Fibroblast of peridontal ligament (primary cell): ENCODE measurements at regions not wholly inside any gene's neighbourhood (a gene's known extent, or its start where the extent isn't known, plus 50 kb on each side); places are given as distances from the start of the nearest gene placed in this dataset.
"Not testable (repeated sequence)": the region's sequence is repeated elsewhere in the genome, so short reads cannot be mapped to it uniquely, and the experiment has no call there.

Experiments
- DNase-seq: peaks from one replicate; pipeline ENCODE4 v3.0.0-alpha.2; 2010; ENCODE audit errors: extremely low read depth

- no peak for DNase-seq
These were observed 169.8 kb upstream of the SALL3 start for GRCh38 chr18:78809845-78810244.

- DNase-seq: no peak
These were observed 168.9 kb upstream of the SALL3 start for GRCh38 chr18:78810706-78811105.

GRCh38 chr18:78812067-78812466 lies 167.6 kb upstream of the SALL3 start:
- no peak for DNase-seq

GRCh38 chr18:78813156-78813555 lies 166.5 kb upstream of the SALL3 start:
- DNase-seq: no peak

- no peak for DNase-seq
These were observed 165.5 kb upstream of the SALL3 start for GRCh38 chr18:78813936-78814710.

DNA sequence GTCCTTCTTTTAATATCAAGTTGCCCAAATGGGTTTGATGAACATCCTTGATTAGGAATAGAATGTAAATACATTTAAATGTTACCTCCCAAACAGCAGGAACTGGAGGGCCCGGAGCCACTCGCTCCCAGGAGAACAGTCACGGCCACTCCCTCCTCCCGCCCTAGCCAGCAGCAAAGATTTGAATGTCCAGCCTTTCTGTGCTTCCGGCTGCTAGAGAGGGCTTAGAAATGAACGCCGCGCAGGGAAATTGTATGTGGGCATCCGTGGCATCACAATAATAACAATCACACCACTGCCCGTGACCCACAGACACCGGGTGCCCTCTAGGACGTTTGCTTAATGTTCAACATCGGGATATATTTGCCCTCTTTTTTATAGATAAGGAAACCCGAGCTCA lies 164.9 kb upstream of the SALL3 start:
- DNase-seq: no peak

DNA sequence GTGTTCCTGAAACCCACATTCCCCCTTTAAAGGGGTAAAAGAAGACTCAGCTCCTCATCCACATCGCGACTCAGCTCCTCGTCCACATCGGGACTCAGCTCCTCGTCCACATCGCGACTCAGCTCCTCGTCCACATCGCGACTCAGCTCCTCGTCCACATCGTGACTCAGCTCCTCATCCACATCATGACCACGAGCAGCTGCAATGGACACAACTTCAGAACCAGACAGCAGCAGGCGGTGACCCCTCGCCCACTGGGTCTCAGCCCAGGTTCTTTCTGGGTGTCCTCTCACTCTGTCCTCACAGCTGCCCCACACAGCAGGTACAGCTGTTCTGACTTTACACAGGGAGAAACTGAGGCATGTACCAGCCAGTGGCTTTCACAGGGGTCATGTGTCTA lies 163.5 kb upstream of the SALL3 start:
- no peak for DNase-seq

- no peak for DNase-seq
These were observed 162.7 kb upstream of the SALL3 start for GRCh38 chr18:78816916-78817315.

GRCh38 chr18:78818495-78818894 lies 161.1 kb upstream of the SALL3 start:
- DNase-seq: no peak

DNA sequence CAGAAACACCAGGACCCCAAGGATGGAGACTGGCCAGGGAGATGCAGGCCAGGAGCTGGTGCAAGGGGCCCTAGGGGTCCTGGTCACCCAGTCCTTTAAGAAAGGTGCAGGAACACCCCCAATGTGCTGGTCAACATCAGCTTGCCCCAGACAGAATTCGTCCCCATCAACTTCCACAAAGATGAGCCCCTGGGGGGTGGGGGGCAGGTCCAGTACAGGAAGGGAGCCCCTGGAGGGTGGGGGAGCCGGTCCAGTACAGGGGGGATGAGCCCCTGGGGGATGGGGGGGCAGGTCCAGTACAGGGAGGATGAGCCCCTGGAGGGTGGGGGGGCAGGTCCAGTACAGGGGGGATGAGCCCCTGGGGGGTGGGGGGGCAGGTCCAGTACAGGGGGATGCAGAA lies 160.7 kb upstream of the SALL3 start:
- no peak for DNase-seq

- no peak for DNase-seq
These were observed 159.3 kb upstream of the SALL3 start for GRCh38 chr18:78820161-78820834.

- DNase-seq: no peak
These were observed 158.2 kb upstream of the SALL3 start for GRCh38 chr18:78821396-78821795.

GRCh38 chr18:78822171-78822948 lies 157.3 kb upstream of the SALL3 start:
- DNase-seq: no peak

- DNase-seq: no peak
These were observed 156.7 kb upstream of the SALL3 start for GRCh38 chr18:78822949-78823285.

DNA sequence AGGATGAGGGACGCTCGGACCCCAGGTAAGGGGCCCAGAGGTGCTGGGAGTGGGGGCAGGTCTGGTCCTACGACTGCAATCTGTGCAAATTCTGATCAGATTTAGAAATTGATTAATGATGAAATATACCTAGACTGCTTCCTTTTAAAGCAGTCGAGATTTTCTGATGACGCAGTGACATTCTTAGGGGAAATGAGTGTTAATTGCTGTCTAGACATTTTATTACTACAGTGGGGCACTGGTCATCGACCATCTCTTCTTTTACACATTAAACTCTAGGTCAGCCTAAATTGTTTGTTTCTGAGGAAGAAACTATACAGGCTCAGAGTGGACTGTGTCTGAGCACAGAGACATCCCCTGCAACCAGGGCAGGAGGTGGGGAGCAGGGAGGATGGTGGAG lies 154.4 kb upstream of the SALL3 start:
- DNase-seq: no peak

DNA sequence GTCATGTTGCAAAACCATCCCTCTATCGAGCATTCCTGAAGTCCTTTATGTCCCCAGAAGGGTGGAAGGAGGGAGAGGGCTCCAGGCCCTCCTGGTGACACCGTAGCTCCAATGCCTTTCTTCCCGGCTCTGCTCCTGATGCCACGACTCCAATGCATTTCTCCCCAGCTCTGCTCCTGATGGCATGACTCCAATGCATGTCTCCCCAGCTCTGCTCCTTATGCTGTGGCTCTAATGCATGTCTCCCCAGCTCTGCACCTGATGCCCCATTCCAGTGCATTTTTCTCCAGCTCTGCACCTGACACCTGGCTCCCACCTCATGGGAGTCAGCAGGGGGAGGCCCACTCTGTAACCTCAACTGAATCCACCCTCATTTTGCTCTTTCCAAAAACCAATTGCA lies 153.0 kb upstream of the SALL3 start:
- no peak for DNase-seq

- no peak for DNase-seq
These were observed 152.5 kb upstream of the SALL3 start for GRCh38 chr18:78827141-78827540.

DNA sequence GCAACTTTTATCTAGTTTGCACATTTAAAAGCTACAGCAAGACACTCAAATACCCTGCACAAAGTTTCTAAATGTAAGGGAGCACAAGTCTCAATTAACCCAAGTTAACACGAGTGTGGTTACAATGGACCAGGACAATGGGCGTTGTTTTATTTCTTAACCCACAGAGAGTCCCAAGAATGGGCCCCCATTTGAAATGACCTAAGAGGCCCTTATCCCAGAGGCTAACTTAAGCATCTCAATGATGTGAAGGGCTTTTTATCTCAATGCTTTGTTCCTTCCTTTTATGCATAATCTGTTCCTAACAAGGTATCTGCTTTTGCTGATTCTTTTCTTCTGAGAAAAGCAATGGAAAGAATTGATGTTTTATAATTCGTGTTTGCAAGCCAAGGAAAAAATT lies 151.5 kb upstream of the SALL3 start:
- no peak for DNase-seq

GRCh38 chr18:78829026-78829425 lies 150.6 kb upstream of the SALL3 start:
- not testable (repeated sequence) for DNase-seq

DNA sequence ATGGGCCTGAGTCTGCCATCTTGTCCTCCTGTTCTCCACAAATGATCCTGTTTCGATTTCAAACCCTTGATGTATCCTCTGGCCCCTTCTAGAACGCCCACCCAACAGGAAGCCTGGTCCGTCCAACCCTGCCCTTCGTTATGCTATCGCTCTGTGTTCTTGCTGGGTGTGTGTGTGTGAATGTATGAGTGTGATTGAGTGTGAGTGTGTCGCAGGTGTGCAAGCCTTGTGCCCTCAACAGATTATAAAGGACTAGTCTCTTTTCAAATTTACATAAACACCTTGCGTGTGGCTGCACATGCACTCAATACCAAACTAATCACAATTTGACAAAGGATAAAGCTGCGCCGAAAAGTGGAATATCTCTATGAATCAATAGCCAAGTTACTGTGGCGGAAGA lies 149.5 kb upstream of the SALL3 start:
- DNase-seq: no peak

DNA sequence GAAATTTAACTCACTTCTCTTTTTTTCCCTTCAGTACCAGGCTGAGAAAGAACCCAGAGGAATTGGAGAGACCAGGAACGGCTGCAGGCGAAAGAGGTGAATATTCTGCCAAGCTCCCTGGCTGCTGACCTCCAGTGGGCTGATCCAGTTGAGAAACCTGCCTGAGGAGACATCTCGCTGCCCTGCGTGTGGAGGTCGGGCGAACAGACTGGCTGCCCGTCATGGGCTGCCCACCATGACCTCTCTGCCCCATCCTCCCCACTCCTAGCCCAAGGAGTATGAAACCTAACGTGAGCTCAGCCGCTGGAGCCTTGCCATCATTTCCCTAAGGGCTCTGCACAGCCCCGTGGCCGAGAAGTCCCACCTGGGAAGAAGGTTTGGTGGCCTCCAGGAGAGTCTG lies 148.8 kb upstream of the SALL3 start:
- no peak for DNase-seq

- no peak for DNase-seq
These were observed 148.0 kb upstream of the SALL3 start for GRCh38 chr18:78831603-78832002.

DNA sequence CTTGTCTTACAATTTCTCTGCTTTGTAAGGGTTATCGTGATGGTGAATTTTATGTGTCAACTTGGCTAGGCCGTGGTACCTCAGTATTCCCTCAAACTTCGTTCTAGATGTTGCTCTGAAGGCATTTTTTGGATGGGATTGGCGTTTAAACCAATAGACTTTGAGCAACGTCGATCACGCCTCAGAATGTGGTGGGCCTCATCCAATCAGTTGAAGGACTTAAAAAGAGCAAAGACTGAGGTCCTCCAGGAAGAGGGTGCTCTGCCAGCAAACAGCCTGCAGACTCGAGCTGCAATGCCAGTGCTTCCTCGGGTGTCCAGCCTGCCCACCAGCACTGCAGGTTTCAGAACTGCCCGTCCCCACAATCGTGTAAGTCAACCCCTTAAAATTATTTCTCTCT lies 145.8 kb upstream of the SALL3 start:
- no peak for DNase-seq
